Globus pallidus (tissue), 1 donor: ENCODE measurements at regions not wholly inside any gene's neighbourhood (a gene's known extent, or its start where the extent isn't known, plus 50 kb on each side); places are given as distances from the start of the nearest gene placed in this dataset.

Experiments used
- DNase-seq: peaks from one replicate; pipeline ENCODE4 v3.0.0-alpha.2; 2015; ENCODE audit warnings: low spot score

DNA sequence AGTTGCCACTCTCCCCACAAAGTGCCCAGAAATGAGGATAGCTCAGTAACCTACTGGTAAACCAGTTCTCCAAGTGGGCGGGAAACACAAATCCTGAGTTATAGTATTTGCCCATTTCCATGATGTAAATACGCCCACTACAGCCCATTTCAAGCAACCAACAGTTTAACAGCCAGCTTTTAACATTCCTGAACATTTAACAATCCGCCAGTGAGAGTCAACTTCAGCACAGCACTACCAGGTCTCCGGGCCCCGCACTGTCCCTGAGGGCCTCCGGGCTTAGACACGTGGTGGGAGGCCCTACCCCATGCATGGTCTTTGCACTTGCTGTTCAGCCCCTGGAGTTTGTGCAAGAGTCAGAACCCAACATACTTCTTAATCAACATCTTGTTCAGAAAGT is 132.0 kb upstream of the CTTNBP2NL start:
- DNase-seq = no peak

DNA sequence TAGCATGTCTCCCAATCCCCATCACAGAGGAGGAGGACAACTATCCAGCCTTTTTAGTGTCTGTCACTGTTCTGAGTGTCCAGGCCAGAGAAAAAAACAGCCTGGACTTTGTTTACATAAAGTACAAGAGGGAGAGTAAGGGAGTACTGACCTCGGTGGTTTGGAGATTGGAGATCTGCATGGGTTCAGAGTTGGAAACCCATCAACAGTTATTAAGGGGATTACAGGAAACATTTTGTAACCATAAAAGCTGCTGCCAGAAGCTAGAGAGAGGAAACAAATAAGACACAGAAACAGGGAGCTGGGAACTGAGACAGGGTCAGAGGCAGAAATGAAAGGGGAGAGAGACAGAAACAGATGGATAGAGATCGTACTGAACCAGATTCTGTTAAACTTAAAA is 131.5 kb upstream of the CTTNBP2NL start:
- DNase-seq = no peak

DNA sequence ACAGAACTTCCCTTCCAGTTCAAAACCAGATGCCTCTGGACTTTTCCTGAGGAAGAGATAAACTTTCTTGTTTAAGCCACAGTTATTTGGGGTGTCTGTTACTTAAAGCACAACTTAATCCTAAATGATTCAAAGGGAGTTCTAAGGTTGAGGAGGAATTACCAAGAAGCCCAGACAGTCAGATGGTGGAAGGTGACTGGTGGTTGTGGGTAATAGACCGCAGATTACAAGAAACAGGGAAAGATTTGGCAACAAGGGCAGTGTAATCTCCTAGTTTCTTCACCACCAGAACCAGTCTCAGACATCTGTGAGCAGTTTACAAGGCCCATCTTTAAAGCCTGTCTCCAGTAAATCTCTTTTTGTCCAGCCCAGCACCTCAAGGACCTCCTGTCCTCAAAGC is 130.1 kb upstream of the CTTNBP2NL start:
- no peak for DNase-seq

DNA sequence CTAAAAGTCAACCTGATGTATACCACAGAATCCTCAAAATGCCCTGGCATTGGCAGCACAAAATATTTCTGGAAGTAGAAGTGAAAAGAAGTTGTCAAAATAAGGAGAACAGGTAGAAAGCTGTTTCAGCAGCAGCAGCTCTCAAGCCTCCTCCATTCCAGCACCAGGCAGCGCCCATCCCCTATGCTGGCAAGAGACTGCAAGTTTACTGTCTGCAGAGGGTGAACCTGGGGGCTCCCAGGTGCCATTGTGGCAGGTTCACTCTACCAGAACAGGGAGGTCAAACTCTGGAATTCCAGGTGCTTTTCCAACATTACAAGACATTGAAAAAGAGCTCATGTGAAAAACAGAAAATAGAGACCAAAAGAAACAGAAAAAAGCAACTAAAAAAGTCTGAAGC is 128.8 kb upstream of the CTTNBP2NL start:
- DNase-seq = no peak

DNA sequence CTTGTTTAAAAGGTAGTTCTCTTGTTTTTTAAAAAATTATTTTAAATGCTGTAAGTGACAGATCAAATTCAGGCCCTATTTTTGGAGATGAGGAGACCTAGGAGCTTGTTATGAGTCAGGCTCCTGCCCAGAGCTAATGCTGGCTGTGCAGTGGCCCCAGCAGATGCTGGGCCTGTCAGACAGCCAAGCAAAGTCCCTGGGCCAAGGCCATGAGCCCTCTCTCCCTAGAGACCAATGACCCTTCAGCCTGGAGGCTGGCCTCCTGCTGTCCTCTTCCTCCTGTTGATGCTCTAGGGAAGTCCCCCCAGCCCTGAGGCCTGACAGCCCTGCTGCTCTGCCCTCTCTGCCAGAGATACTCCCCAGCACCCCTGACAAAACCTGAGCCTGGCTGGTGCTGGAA is 128.1 kb upstream of the CTTNBP2NL start:
- DNase-seq = no peak

DNA sequence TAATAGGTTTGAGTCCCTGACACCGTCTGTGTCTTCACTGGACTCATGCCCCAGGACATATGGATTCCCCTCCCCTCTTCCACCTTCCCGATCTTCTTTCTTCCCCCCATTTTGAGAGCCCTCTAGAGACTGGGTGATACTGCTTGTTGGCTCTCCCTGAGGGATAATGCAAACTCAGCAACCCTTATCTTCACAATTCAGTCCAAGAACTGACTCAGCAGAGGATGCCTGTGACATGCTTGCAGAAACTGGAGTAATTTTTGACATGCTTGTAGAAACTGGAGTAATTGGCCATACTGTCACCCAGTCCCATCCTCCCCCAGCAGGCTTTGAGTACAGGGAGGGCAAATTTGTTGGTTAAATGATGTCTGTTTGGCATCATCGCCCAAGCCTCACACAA is 127.6 kb upstream of the CTTNBP2NL start:
- no peak for DNase-seq

DNA sequence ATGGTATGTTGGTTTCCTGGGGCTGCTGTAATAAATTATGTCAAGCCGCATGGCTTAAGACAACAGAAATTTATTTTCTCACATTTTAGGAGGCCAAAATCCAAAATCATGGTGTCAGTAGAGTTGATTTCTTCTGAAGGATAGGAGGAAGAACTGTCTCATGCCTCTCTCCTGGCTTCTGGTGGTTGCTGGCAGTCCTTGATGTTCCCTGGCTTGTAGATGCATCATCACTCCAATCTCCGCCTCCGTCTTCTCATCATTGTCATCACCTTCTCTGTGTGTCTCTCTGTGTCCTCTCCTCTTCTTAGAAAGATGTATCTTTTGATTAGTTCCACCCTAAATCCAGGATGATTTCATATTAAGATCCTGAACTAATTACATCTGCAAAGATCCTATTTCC is 124.7 kb upstream of the CTTNBP2NL start:
- no peak for DNase-seq

DNA sequence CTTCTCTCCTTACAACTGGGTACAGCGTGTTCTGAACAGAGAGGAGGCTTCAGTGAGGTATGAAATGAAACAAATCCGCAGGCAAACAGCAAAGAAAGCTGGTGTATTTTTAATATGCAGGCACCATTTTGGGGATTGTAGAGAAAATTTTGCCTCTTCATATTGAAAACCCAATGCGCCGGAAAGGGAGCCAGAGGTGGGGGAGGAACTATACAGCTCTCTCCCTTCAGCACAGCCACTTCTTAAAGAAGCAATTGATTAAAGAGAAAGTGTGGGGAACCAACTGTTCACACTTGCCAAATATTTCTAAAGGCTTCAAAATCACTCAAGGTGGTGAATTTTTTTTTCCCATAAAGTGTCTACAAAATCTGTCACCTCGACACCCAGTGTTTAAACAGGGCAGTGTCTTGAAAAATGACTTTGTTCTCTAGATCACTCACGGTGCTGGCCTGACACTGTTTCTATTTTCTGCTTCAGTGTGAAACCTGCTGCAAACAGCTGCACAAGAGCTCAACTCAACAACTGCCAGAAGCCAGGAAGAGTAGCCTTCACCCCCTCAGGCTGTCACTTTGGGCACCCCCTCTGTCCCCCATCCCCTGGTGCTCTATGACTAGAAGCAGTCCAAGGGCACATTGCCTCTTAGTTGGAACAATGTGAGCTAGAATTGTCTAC is 123.8 kb upstream of the CTTNBP2NL start:
- DNase-seq = no peak

DNA sequence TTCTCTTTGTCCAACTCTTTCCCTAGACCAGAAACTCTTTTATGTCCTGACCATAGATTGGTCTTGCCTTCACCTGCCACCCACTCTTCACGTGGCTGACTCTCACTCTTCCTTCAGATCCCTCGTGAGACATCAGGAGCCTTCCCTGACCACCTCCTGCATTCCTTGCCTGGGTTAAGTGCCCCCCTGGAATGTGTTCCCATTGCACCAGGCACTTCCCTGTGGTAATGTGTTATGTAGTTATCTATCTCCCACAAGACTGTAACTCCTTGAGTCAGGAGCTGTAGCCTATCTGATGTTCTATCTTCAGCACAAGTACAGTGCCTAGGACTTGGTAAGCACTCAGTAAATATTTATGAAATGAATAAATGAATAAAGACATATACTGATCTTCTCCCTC is 111.2 kb upstream of the CTTNBP2NL start:
- DNase-seq = no peak

DNA sequence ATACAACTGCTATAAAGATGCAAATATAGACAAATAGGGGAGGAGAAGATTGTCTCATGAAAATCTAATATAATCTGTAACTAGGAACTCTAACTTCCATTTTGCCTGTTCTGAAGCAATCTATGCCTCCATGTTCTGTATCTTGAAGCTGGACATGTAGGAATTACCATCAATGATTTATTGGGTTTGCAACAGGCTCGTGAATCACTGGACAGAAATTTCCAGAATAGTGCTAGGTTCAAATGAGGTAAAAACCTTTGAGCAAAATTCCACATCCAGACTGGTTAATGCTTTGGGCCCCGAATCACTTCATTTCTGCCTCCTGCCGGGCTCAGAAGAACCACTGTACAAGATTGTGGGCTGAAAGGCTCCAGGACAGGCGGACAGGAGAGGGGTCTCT is 110.7 kb upstream of the CTTNBP2NL start:
- DNase-seq = no peak

DNA sequence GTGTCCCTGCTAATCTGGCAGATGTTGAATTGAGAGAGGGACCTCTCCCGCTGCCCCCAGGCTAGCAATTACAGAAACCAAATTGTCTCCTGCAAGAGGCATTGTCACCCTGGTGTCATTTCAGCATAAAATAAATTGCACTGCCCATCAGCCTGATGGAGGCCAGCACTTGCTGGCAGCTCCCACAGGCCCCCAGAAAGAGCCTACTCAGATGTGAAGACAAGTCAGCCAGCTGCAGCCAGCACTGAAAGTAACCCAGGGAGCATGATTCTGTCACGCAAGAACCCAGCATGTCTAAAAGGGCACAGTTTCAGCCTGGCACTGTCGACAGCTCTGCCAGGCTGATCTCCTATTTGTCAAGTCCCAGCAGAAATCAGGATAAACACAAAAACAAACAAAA is 110.3 kb upstream of the CTTNBP2NL start:
- no peak for DNase-seq

DNA sequence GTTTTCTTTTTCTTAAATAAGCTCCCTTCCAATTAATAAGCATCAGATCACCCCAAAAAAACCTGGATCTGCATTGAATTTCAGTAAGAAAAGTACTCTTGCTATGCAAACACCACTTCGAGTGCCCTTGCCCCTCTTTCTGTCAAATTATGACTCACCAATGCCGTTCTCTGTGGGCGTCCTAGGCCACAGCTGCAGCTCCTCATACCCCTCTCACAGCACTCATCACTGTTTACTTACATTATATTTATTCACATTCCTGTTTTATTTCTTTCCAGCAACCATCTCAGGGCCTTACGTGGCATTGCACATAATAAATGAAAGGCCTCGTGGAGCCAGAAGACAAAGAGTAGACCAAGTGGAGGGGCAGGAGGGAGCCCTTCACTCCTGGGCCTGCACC is 99.1 kb upstream of the CTTNBP2NL start:
- no peak for DNase-seq

DNA sequence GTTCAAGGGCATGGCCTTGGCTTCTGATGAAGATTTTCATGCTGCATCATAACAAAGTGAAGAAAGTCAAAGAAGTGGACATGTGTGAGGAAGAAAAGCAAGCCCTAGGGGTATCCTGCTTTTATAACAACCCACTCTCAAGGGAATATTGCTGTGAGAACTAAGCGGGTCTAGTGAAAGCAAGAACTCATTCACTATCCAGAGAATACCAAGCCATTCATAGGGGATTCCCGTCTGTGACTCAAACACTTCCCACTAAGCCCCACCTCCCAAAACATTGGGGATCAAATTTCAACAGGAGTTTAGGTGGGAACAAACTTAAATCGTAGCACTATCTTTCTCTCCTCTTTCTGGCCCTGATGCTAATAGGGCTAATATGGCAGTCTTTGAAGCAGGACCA is 98.5 kb upstream of the CTTNBP2NL start:
- no peak for DNase-seq

DNA sequence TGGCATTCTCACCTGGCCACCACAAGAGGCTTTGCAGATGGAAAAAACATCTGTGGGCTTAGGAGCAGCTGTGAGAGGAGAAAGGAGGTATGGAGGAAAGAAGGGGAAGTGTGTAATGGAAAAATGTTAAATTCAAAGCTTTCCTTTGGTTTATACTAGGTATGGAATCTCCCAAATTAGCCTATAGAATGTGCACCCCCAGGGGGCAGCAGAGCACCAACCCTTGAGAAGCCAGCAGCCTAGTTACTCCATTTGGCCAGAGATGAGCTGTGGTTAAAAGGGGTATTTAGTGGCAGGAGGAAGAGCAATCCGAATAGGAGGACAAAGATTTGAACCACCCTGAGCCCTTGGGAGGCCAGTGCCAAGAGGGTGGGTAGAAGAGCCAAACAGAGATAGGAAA is 97.5 kb upstream of the CTTNBP2NL start:
- no peak for DNase-seq

DNA sequence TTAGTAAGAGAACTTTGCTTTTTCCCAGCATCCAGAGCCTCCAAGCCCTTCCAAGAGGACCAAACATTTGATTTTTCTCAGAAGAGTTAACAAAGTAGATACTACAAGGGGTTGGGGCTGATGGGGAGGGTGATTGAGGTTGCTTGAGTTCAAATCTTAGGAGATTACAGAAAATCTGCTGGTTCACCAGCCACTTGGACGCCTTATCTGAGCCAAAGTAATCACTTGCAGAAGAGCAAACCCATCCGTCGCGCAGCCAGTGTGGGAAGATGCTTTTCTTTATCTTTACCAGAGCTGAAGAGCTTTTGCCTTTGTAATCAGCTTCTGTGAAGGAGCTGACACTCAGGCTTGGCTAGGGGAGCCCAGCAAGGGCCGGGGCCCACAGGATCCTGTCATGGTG is 91.9 kb upstream of the CTTNBP2NL start:
- no peak for DNase-seq

DNA sequence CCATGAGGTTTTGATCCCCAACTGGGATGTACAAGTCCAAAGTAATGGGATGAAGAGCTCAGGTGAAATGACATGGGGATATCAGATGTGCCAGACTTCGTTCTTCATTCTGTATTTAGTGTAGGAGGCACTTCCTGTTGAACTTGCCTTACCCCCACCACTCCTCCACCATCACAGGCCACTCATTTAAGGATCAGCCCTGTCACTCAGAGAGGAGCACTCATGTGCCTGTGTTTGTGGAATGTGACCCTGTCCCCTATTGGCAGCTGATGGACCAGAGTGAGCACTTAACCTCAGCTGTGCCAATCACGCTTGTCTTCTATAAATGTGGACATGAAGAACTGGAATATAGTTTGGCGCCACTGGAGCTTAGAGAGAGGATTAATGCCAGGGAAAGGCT is 91.4 kb upstream of the CTTNBP2NL start:
- no peak for DNase-seq

DNA sequence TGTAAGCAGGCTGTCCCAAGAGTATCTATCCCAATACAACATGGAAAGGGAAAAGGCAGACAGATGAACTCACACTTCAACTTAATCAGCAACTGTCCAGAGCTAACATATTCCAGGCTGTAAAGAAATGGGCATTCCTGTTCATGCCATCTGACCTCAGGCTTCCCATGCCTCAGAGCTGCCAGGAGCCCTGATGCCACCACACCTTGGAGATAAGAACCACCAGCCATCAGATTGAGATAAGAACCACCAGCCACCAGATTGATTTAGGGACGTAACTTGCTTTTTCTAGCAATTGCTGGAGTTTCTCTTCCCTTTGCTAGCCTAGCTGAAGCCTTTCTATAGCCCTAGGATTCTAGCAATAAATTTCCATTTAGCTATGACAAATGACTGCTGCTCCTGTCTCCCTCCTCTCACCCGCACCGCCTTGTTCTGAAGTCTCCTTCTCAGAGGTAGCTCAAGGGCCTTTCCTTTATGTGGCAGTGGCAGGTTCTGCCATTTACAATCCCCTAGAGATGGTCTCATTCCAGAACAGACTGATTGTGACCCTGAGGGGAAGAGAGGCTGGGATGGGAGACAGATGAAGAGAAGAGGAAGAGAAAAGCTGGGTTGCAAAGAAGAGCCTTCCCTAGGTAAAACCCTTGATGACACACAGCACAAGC is 88.0 kb upstream of the CTTNBP2NL start:
- no peak for DNase-seq

DNA sequence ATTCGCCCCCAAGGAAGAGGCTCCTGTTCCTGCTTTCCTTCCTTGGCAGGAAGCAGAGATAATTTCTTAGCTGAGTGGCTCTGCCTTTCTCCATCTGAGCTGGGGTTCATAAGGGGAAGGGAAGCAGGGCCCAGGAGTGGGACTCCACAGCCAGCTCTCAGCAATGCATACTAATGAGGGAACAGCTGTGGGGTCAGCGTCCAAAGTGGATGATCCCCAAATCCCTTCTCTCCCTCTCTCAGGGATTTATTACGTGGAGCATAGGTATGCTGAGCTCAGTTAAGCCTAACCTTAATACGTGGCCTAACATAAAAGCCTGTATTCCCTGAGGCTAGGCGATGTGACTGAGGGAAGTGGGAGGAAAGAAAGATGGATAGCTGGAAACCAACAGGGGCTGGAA is 87.3 kb upstream of the CTTNBP2NL start:
- DNase-seq = no peak

DNA sequence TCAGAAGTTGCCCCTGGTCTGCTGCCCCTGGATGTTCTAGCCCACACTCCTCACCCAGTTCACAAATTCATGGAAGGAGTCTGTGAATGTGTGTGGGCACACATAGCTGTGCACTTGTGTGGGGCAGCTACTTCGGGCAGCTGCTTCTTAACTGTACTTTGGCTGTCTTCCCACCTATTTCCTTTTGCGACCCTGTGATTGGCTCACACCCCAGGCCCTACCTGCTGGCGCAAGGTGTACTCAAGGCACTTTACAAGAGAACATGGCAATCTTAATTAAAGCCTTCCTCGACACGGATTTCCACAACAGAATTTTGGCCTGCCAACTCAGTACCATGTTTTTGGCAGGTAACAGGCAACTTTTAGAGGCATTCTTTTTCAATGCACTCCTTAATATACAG is 86.5 kb upstream of the CTTNBP2NL start:
- no peak for DNase-seq

DNA sequence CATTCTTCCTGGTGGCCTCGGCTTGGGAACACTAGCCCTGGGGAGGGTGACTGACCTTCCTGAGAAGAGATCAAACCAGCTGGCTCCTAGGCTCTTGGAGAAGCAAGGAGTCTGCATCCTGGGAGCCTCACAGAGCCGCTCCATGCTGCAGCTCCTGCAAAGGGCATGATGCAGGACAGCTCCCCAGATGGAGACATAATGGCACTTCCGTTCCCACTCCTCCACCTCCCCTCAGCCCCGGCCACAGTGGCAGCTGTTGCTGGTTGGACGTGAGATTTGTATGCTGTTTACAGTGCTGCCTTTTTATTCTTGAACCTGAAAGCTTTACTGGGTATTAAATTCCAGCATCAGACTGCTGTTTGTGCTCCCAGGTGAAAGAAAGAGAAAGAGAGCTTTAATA is 83.7 kb upstream of the CTTNBP2NL start:
- no peak for DNase-seq

DNA sequence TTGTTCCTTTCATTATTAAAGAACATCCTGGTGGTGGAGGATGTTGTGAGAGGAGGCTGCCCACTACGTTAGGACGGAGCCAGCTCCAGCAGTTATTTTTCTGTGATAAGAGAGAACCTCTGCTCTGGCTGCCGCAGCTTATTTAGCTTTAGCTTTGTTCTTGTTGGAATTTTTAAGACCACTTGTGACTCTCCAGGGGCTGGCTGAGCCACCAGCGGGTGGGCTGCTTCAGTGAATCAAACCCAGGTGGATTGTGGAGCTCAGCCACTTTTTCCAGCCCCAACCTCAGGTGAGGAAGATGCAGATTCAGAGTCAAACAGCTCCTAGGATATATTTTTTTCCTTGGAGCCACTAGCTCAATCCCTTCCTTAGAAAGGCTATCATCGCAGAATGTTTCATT is 83.1 kb upstream of the CTTNBP2NL start:
- DNase-seq = no peak

DNA sequence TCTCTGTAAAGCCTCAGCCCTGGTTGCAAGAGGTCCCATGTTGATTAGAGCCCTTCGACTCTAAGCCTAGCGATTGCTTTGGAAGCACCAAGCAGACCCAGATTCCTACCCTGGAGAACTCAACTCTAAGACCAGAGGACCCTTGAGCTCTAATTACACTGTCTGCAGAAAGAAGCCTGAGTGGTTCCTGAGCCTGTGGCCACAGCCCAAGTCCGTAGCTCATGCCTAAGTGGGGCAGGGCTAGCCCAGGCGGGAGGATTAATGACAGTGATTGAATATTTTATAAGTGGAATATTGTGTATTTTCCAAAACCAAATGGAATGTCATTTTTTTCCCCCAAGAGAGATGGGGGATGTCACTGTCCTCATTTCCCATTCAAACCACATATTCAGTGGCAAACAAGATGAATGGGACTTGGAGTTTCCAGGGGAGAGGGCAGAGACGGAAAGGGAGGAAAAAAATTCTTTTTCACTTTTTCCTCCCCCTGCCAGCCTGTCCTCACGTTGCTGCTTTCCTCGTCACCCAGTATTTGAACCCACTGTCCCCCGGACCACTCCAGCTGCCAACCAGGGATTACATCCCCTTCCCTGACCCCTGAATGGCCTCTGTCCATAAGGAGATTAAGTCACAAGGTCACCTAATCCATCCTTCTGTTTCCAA is 79.6 kb upstream of the CTTNBP2NL start:
- no peak for DNase-seq

DNA sequence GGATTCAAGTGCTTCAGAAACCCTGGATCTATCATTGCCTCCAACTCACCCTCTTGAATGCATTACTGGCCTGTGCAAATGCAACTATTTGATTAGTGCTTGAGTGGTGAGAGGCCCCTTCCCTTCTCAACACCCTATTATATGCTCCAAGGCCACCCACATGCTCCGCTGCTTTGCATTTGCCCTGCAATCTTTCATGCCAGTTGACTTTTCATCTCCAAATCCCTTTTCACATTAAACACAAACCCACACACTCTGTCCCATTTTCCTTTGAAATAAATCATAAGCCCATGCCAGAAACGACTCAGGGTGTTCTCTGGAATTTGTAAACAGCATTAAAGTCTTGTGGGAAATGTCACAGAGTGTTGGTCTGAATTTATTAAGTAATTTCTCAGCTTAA is 78.9 kb upstream of the CTTNBP2NL start:
- no peak for DNase-seq

DNA sequence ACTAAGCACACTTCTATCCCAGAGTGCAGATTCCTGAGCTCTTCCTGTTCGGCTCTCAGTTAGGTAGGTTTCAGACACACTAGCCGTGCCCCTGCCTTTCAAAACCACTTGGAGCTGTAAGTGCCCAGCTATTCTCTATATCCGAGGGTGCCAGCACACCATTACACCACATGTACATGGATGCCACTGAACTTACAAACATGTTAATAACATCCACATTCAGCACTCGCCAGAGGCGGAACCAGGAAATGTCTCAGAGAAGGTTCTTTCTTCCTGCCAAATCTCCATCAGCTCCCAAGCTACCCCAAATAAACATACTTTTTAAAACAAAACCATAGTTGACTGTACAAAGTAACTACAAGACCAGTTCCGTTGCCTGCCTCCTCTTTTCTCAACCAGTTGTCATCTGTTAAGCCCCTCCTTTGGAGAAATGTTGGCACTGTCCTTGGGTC is 78.4 kb upstream of the CTTNBP2NL start:
- DNase-seq = no peak
